ENCODE measurements at regions not wholly inside any gene's neighbourhood (a gene's known extent, or its start where the extent isn't known, plus 50 kb on each side); places are given as distances from the start of the nearest gene placed in this dataset.
"Not testable (repeated sequence)": the region's sequence is repeated elsewhere in the genome, so short reads cannot be mapped to it uniquely, and the experiment has no call there.

- DNase-seq (ENCODE audit: low spot score) = no peak
- in situ Hi-C loops (cut with MboI; ENCODE audit: low sequenced_read_pairs, unreplicated experiment) = no loop called here
- no peak for TF ChIP-seq CTCF (IDR thresholded peaks at IDR 0.05; ENCODE audit: borderline replicate concordance, control extremely low read depth, extremely low read depth, insufficient read depth, missing control alignments)
Observed at GRCh38 chr18:23320709-23321236, 132.3 kb upstream of the RIOK3 start.

DNA sequence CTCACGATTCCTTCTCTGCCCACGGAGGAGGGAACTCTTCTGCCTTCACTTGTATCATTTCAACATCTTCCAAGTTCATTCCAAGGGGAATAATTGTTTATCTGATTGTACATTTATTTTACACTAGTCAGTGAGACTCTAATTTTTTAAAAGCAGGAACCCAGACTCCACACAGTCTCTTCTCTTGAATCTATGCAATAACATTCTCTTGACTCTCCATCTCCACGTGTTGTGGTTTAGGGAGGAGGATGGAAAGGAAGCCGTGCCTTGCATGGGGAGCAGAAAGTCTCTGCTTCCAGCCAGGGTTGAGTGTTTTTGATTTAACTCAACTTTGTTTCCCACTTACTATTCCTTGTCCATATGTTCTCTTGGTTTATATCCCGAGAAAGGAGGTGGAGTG lies 131.1 kb upstream of the RIOK3 start:
- in situ Hi-C loops (cut with MboI; ENCODE audit: low sequenced_read_pairs, unreplicated experiment) = no loop called here
- TF ChIP-seq CTCF (IDR thresholded peaks at IDR 0.05; ENCODE audit: borderline replicate concordance, control extremely low read depth, extremely low read depth, insufficient read depth, missing control alignments) = no peak
- DNase-seq (ENCODE audit: low spot score) = no peak

DNA sequence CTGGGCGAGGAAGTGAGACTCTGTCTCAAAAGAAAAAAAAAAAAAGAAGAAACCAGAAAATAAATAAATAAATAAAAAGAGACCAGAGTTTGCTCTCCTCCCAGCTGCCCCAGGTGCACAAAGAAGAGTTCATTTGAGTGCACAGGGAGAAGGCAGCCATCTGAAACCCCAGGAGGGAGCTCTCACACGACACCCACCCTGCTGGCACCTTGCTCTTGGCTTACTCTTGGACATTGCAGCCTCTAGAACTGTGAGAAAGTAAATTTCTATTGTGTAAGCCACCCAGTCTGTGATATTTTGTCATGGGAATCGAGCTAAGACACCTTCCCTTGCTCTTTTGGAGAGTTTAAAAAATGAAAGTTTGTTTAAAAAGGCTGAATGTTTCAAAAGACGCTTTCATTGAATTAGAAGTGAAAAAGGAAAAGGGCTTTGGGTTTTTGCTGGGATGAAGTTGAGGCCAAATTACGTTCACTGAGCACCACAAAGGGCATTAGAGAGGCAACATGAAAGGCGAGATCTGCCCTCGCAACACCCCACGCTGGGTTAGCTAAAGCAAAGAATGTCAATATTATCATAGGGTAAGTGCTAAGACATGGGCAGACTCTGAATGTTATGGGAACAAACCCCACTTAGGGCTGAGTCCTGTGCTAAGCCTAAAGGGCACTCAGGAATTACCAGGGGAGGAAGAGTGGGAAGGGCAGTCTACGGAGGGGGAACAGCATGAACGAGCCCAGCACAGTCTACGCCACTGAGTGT lies 128.9 kb upstream of the RIOK3 start:
- in situ Hi-C loops (cut with MboI; ENCODE audit: low sequenced_read_pairs, unreplicated experiment) = no loop called here
- TF ChIP-seq CTCF (IDR thresholded peaks at IDR 0.05; ENCODE audit: borderline replicate concordance, control extremely low read depth, extremely low read depth, insufficient read depth, missing control alignments) = no peak
- no peak for DNase-seq (ENCODE audit: low spot score)

- in situ Hi-C loops (cut with MboI; ENCODE audit: low sequenced_read_pairs, unreplicated experiment) = no loop called here
- no peak for TF ChIP-seq CTCF (IDR thresholded peaks at IDR 0.05; ENCODE audit: borderline replicate concordance, control extremely low read depth, extremely low read depth, insufficient read depth, missing control alignments)
Observed at GRCh38 chr18:23324861-23325260, 128.2 kb upstream of the RIOK3 start.

GRCh38 chr18:23329671-23330070 lies 123.4 kb upstream of the RIOK3 start:
- DNase-seq (ENCODE audit: low spot score); in situ Hi-C loops (cut with MboI; ENCODE audit: low sequenced_read_pairs, unreplicated experiment): not testable (repeated sequence)

More at GRCh38 chr18:23324861-23325260, 128.2 kb upstream of the RIOK3 start:
- no peak for DNase-seq (ENCODE audit: low spot score)

GRCh38 chr18:23330423-23330822 lies 122.7 kb upstream of the RIOK3 start:
- in situ Hi-C loops (cut with MboI; ENCODE audit: low sequenced_read_pairs, unreplicated experiment) = no loop called here

More at GRCh38 chr18:23330423-23330822, 122.7 kb upstream of the RIOK3 start:
- no peak for TF ChIP-seq CTCF (IDR thresholded peaks at IDR 0.05; ENCODE audit: borderline replicate concordance, control extremely low read depth, extremely low read depth, insufficient read depth, missing control alignments)
- DNase-seq (ENCODE audit: low spot score) = peak; percentile 26
